Suprapubic skin (tissue), 4 donors: ENCODE measurements at regions not wholly inside any gene's neighbourhood (a gene's known extent, or its start where the extent isn't known, plus 50 kb on each side); places are given as distances from the start of the nearest gene placed in this dataset.

Experiments
- DNase-seq, 2 donors: peaks; one replicate each; pipeline ENCODE4 v3.0.0-alpha.2; 2019; ENCODE audit warnings: low spot score in 2 of 2
- H3K27ac ChIP-seq: fragments of 200-600 bp; sonication (generic); one replicate; pipeline ENCODE4 v1.5.1; 2019
- H3K27me3 ChIP-seq: fragments of 200-600 bp; sonication (generic); one replicate; pipeline ENCODE4 v1.5.1; 2019
- H3K36me3 ChIP-seq: fragments of 200-600 bp; sonication (generic); one replicate; pipeline ENCODE4 v1.5.1; 2019
- H3K4me1 ChIP-seq: fragments of 200-600 bp; sonication (generic); one replicate; pipeline ENCODE4 v1.5.1; 2019
- H3K4me3 ChIP-seq: fragments of 200-600 bp; sonication (generic); one replicate; pipeline ENCODE4 v1.5.1; 2019; ENCODE audit warnings: mild to moderate bottlenecking
- H3K9me3 ChIP-seq: fragments of 200-600 bp; sonication (generic); one replicate; pipeline ENCODE4 v1.5.1; 2019
- CTCF ChIP-seq, 2 donors: fragments of 200-600 bp in 1 of 2; fragments of 450-650 bp in 1 of 2; sonication (generic) in 1 of 2; IDR thresholded peaks; one replicate each; pipeline ENCODE4 v1.5.1; 2016 to 2019; ENCODE audit warnings: antibody characterized with exemption in 2 of 2, mild to moderate bottlenecking in 1 of 2, moderate library complexity in 1 of 2
- EP300 ChIP-seq: sonication (generic); formaldehyde crosslinking; IDR thresholded peaks from one replicate; pipeline ENCODE4 v1.6.1; 2017; ENCODE audit warnings: antibody characterized with exemption
- POLR2A ChIP-seq, 2 donors: fragments of 450-650 bp; IDR thresholded peaks; one replicate each; pipeline ENCODE4 v1.6.1; 2017; ENCODE audit warnings: antibody characterized with exemption in 2 of 2, mild to moderate bottlenecking in 2 of 2, moderate library complexity in 2 of 2
- POLR2AphosphoS5 ChIP-seq, 3 donors: sonication (generic); formaldehyde crosslinking; IDR thresholded peaks; one replicate each; pipeline ENCODE4 v1.6.1; 2017; ENCODE audit warnings: antibody characterized with exemption in 3 of 3
- WGBS: methylation state at CpG from one replicate; pipeline ENCODE4 v1.1.5; 2018; 5-methylcytosine and 5-hydroxymethylcytosine counted together

GRCh38 chr6:147737115-147737514 is 228.6 kb downstream of the SAMD5 start:
- H3K36me3 ChIP-seq: no peaks in the 10 kb centered on the region
- no peak for DNase-seq
- no peaks in the 10 kb centered on the region for H3K9me3 ChIP-seq
- H3K4me1 ChIP-seq: peaks cover 11% of the 10 kb centered on the region
- no peak overlapping the region for H3K27ac ChIP-seq
- H3K27me3 ChIP-seq: no peaks in the 10 kb centered on the region
- 89% methylated on average over 5 of the region's 5 CpGs for WGBS
- TF ChIP-seq CTCF (IDR thresholded peaks at IDR 0.05): no peak
- no peak for TF ChIP-seq POLR2AphosphoS5 (IDR thresholded peaks at IDR 0.05)
- TF ChIP-seq POLR2A (IDR thresholded peaks at IDR 0.05): no peak
- no peak for TF ChIP-seq EP300
- H3K4me3 ChIP-seq: no peak overlapping the region

GRCh38 chr6:147738099-147738498 is 229.6 kb downstream of the SAMD5 start:
- no peaks in the 10 kb centered on the region for H3K9me3 ChIP-seq
- no peak overlapping the region for H3K4me3 ChIP-seq
- WGBS: 58% methylated on average over 8 of the region's 8 CpGs
- H3K4me1 ChIP-seq: peaks cover 11% of the 10 kb centered on the region
- TF ChIP-seq POLR2A (IDR thresholded peaks at IDR 0.05) (no peak), CTCF (IDR thresholded peaks at IDR 0.05) (no peak), POLR2AphosphoS5 (IDR thresholded peaks at IDR 0.05) (no peak), EP300 (no peak)
- H3K27me3 ChIP-seq: no peaks in the 10 kb centered on the region
- H3K36me3 ChIP-seq: no peaks in the 10 kb centered on the region
- DNase-seq: no peak
- H3K27ac ChIP-seq: peak overlapping the region; percentile 26

- 11% methylated on average over 3 of the region's 3 CpGs for WGBS
Measured at GRCh38 chr6:147738516-147739162, 230.1 kb downstream of the SAMD5 start.

GRCh38 chr6:147740326-147740725 is 231.8 kb downstream of the SAMD5 start:
- no peaks in the 10 kb centered on the region for H3K36me3 ChIP-seq
- 66% methylated on average over 3 of the region's 3 CpGs for WGBS
- no peak for DNase-seq
- H3K27me3 ChIP-seq: no peaks in the 10 kb centered on the region
- no peak for TF ChIP-seq POLR2AphosphoS5 (IDR thresholded peaks at IDR 0.05)
- no peak for TF ChIP-seq POLR2A (IDR thresholded peaks at IDR 0.05)
- H3K4me3 ChIP-seq: no peak overlapping the region
- peaks cover 11% of the 10 kb centered on the region for H3K4me1 ChIP-seq
- H3K27ac ChIP-seq: no peak overlapping the region
- H3K9me3 ChIP-seq: no peaks in the 10 kb centered on the region

More at GRCh38 chr6:147738516-147739162, 230.1 kb downstream of the SAMD5 start:
- Histone ChIP-seq H3K4me3 (no peak overlapping the region), H3K9me3 (no peaks in the 10 kb centered on the region), H3K27ac (peak overlapping the region; percentile 26), H3K4me1 (peaks cover 11% of the 10 kb centered on the region), H3K27me3 (no peaks in the 10 kb centered on the region), H3K36me3 (no peaks in the 10 kb centered on the region)
- TF ChIP-seq CTCF (IDR thresholded peaks at IDR 0.05) (no peak), POLR2A (IDR thresholded peaks at IDR 0.05) (no peak), EP300 (no peak), POLR2AphosphoS5 (IDR thresholded peaks at IDR 0.05) (no peak)
- DNase-seq: no peak

- H3K36me3 ChIP-seq: no peaks in the 10 kb centered on the region
- DNase-seq: no peak
Measured at GRCh38 chr6:147740916-147741315, 232.4 kb downstream of the SAMD5 start.

More at GRCh38 chr6:147740916-147741315, 232.4 kb downstream of the SAMD5 start:
- Histone ChIP-seq H3K27ac (no peak overlapping the region), H3K27me3 (no peaks in the 10 kb centered on the region), H3K4me1 (peaks cover 11% of the 10 kb centered on the region), H3K9me3 (no peaks in the 10 kb centered on the region), H3K4me3 (no peak overlapping the region)
- 37% methylated on average over 3 of the region's 3 CpGs for WGBS
- no peak for TF ChIP-seq EP300
- no peak for TF ChIP-seq POLR2A (IDR thresholded peaks at IDR 0.05)
- no peak for TF ChIP-seq POLR2AphosphoS5 (IDR thresholded peaks at IDR 0.05)
- TF ChIP-seq CTCF (IDR thresholded peaks at IDR 0.05): no peak
